ENCODE measurements at regions not wholly inside any gene's neighbourhood (a gene's known extent, or its start where the extent isn't known, plus 50 kb on each side); places are given as distances from the start of the nearest gene placed in this dataset.

GRCh38 chr5:9739135-9739534, 109.0 kb upstream of the TAS2R1 start:
- no peak for TF ChIP-seq EZH2 (IDR thresholded peaks at IDR 0.05; ENCODE audit: low read depth)
- TF ChIP-seq, protein P1, sequence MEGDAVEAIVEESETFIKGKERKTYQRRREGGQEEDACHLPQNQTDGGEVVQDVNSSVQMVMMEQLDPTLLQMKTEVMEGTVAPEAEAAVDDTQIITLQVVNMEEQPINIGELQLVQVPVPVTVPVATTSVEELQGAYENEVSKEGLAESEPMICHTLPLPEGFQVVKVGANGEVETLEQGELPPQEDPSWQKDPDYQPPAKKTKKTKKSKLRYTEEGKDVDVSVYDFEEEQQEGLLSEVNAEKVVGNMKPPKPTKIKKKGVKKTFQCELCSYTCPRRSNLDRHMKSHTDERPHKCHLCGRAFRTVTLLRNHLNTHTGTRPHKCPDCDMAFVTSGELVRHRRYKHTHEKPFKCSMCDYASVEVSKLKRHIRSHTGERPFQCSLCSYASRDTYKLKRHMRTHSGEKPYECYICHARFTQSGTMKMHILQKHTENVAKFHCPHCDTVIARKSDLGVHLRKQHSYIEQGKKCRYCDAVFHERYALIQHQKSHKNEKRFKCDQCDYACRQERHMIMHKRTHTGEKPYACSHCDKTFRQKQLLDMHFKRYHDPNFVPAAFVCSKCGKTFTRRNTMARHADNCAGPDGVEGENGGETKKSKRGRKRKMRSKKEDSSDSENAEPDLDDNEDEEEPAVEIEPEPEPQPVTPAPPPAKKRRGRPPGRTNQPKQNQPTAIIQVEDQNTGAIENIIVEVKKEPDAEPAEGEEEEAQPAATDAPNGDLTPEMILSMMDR (conservative IDR thresholded peaks at IDR 0.05): no peak
